ENCODE measurements at regions not wholly inside any gene's neighbourhood (a gene's known extent, or its start where the extent isn't known, plus 50 kb on each side); places are given as distances from the start of the nearest gene placed in this dataset.

GRCh38 chr3:72539856-72540255, 308.4 kb downstream of the SHQ1 start:
- TF ChIP-seq POLR2AphosphoS5 (IDR thresholded peaks at IDR 0.05; ENCODE audit: low read depth, low read length) = no peak
- no peak for TF ChIP-seq TAF1 (IDR thresholded peaks at IDR 0.05; ENCODE audit: borderline replicate concordance, low read depth, low read length)
- TF ChIP-seq POLR2A (IDR thresholded peaks at IDR 0.05; ENCODE audit: low read depth, low read length) = no peak
